GM18858 (cell line): ENCODE measurements at regions not wholly inside any gene's neighbourhood (a gene's known extent, or its start where the extent isn't known, plus 50 kb on each side); places are given as distances from the start of the nearest gene placed in this dataset.

Experiments
- ATAC-seq: cut with Tn5 transposase; IDR thresholded peaks from one replicate; pipeline ENCODE4 v1.9.1; 2021; ENCODE audit not compliant: unreplicated experiment

- no peak for ATAC-seq
Observed at GRCh38 chr10:36087006-36088005, 445.2 kb upstream of the FZD8 start.

GRCh38 chr10:36075196-36075595 lies 433.1 kb upstream of the FZD8 start:
- ATAC-seq = no peak

- no peak for ATAC-seq
Observed at GRCh38 chr10:36073796-36074345, 431.8 kb upstream of the FZD8 start.

GRCh38 chr10:36068542-36068941 lies 426.4 kb upstream of the FZD8 start:
- no peak for ATAC-seq

GRCh38 chr10:36067748-36068147 lies 425.7 kb upstream of the FZD8 start:
- no peak for ATAC-seq

- no peak for ATAC-seq
Observed at GRCh38 chr10:36066850-36067249, 424.8 kb upstream of the FZD8 start.

GRCh38 chr10:36066102-36066501 lies 424.0 kb upstream of the FZD8 start:
- no peak for ATAC-seq

GRCh38 chr10:36063396-36063795 lies 421.3 kb upstream of the FZD8 start:
- no peak for ATAC-seq

- ATAC-seq = no peak
Observed at GRCh38 chr10:36057731-36058130, 415.6 kb upstream of the FZD8 start.

GRCh38 chr10:36057180-36057579 lies 415.1 kb upstream of the FZD8 start:
- no peak for ATAC-seq

GRCh38 chr10:36053775-36054174 lies 411.7 kb upstream of the FZD8 start:
- ATAC-seq = no peak

GRCh38 chr10:36053271-36053670 lies 411.2 kb upstream of the FZD8 start:
- ATAC-seq = no peak

- no peak for ATAC-seq
Observed at GRCh38 chr10:36051500-36051991, 409.4 kb upstream of the FZD8 start.

GRCh38 chr10:36050763-36051499 lies 408.8 kb upstream of the FZD8 start:
- no peak for ATAC-seq

GRCh38 chr10:36048780-36049179 lies 406.7 kb upstream of the FZD8 start:
- no peak for ATAC-seq

GRCh38 chr10:36048236-36048635 lies 406.1 kb upstream of the FZD8 start:
- ATAC-seq = no peak

- no peak for ATAC-seq
Observed at GRCh38 chr10:36042135-36042534, 400.0 kb upstream of the FZD8 start.

GRCh38 chr10:36038316-36038955 lies 396.3 kb upstream of the FZD8 start:
- ATAC-seq = no peak

- no peak for ATAC-seq
Observed at GRCh38 chr10:36036137-36036536, 394.0 kb upstream of the FZD8 start.

GRCh38 chr10:36033808-36034207 lies 391.7 kb upstream of the FZD8 start:
- no peak for ATAC-seq

GRCh38 chr10:36030516-36030915 lies 388.4 kb upstream of the FZD8 start:
- ATAC-seq = no peak
